AG20443 (cell line): ENCODE measurements at regions not wholly inside any gene's neighbourhood (a gene's known extent, or its start where the extent isn't known, plus 50 kb on each side); places are given as distances from the start of the nearest gene placed in this dataset.
"Not testable (repeated sequence)": the region's sequence is repeated elsewhere in the genome, so short reads cannot be mapped to it uniquely, and the experiment has no call there.

Experiments
- DNase-seq: peaks from one replicate; pipeline ENCODE4 v3.0.0; 2012; ENCODE audit warnings: low spot score, mixed read lengths

- DNase-seq = no peak
These were observed 339.3 kb upstream of the INTU start for GRCh38 chr4:127293496-127293895.

GRCh38 chr4:127304356-127304755, 328.4 kb upstream of the INTU start:
- DNase-seq = peak; percentile 70

DNA sequence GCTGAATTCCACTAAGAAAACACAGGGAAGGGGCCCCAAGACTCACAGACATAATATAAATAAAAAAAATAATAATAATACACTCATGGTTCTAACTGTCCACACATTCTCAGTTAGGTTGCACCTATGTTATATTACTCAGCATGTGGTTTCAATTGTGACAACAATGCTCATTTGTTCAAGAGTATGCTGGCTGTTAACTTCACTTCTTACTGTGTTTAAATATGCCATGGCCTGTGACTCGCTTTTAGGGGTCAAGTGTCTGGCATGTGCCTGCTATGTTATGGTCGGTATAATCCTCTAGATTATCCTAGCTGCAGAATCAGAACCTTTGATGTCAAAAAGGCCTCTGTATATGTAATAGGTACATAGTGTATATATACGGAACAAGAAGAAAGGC, 324.8 kb upstream of the INTU start:
- DNase-seq = no peak

DNA sequence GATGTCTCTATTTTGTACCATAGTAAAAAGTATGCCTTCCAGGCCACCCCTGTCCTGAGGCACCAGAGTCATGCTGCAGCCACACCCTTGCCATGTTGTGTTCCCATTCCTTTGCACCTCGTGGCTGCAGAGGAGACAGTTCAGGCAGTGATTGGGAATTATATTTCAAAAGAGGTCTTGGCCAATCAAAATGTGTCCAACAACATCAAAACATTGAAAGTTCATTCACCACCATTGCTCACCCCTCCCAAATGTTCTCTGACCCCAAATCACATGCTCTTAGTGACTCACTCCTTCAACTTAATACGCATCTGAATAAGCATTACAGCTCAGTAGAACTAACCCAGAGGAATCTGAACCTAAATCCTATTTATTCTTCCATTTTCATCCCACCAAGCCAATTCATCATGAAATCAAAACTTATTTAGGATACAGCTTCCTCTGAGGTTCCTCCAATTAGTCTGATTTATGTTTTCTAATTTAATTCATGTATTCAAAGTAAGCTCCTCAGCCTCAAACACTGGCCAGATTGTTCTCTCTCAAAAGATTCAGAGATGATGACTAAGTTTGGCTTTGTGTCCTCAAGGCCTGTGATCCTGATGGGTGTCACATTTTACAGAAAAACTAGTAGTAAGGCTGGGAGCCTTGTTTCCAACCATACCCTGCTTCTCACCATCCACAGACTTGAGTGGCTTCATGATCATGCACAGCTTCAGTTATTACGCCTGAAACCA, 323.2 kb upstream of the INTU start:
- DNase-seq = peak; percentile 20

- no peak for DNase-seq
These were observed 321.4 kb upstream of the INTU start for GRCh38 chr4:127311371-127311770.

DNA sequence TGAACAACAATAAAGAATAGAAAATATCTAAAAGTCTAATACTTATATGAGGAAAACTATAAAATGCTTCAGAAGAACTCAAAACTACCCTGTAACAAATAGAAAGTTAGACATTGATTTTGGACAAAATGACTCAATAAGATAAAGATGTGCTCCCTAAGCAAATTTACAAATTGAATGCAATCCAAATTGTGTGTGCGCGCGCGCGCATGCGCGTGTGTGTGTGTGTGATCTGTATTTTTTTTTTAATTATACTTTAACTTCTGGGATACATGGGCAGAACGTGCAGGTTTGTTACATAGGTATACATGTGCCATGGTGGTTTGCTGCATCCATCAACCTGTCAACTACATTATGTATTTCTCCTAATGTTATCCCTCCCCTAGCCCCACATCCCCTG, 320.8 kb upstream of the INTU start:
- no peak for DNase-seq

DNA sequence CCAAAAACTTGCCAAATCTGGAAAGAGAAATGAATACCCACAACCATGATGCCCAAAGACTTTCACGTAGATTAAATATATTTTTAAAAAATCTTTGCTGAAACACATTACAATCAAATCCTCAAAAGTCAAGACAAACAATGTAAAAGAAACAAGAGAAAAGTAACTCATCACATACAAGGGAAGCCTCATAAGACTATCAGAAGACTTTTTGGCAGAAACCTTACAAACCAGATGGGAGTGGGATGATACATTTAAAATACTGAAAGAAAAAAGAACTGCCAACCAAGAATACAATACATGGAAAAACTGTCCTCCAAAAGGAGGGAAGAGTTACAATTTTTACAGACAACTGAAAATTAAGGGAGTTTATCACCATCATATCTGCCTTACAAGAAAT, 319.0 kb upstream of the INTU start:
- no peak for DNase-seq

DNA sequence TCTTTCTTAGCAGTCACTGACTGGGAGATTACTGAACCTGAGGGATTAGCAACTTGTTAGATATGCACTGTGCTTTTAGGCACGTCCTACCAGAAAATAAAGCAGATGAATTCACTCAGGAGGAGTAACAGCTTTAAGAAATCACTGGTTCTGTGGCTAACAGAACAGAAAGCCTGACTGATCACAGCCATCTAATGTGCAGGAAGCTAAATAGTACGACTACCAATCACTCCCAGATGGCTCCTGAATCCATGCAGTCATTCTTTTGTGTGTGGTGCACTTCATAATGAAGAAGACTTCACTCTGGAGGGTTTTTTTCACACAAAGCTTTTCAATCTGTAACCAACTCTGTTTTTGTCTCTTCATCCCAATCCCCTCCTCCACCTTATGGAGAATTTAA, 305.3 kb upstream of the INTU start:
- no peak for DNase-seq

GRCh38 chr4:127335073-127335620, 297.6 kb upstream of the INTU start:
- DNase-seq = no peak

DNA sequence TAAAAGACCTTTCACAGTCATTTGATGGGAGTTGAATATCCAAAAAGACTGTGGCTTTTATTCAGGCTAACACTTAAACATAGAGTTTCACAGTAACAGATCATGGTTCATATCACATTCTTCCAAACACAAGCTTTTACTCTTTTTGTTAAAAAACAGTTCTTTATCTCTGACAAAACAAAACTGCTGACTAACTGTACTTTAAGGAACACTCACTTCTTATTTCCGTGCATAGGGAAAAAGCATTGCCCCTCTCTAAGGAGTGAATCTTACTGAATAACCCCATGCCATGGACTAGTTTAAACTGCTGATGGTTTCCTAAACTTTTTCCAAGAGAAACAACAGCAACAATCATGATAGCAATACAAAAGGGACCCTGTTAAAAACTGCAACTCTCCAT, 297.0 kb upstream of the INTU start:
- no peak for DNase-seq

GRCh38 chr4:127343123-127343522, 289.6 kb upstream of the INTU start:
- DNase-seq = not testable (repeated sequence)

GRCh38 chr4:127344071-127344470, 288.7 kb upstream of the INTU start:
- no peak for DNase-seq

DNA sequence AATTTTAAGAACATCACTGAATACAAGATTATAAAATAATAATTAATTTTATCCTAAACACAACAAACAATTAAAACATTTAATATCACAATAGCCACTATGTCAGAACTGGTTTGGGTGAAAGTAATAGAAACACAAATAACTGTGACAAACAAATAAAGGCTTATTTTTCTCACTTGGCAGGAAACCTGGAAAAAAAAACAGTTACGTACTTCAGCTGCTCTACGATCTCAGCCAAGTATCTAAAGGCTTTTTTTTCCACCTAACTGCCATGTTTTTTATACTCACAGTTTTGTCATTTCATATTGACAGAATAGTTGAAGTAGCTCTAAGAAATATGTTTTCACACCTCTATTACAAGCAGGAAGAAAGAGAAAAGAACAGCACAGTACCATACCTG, 284.8 kb upstream of the INTU start:
- no peak for DNase-seq

DNA sequence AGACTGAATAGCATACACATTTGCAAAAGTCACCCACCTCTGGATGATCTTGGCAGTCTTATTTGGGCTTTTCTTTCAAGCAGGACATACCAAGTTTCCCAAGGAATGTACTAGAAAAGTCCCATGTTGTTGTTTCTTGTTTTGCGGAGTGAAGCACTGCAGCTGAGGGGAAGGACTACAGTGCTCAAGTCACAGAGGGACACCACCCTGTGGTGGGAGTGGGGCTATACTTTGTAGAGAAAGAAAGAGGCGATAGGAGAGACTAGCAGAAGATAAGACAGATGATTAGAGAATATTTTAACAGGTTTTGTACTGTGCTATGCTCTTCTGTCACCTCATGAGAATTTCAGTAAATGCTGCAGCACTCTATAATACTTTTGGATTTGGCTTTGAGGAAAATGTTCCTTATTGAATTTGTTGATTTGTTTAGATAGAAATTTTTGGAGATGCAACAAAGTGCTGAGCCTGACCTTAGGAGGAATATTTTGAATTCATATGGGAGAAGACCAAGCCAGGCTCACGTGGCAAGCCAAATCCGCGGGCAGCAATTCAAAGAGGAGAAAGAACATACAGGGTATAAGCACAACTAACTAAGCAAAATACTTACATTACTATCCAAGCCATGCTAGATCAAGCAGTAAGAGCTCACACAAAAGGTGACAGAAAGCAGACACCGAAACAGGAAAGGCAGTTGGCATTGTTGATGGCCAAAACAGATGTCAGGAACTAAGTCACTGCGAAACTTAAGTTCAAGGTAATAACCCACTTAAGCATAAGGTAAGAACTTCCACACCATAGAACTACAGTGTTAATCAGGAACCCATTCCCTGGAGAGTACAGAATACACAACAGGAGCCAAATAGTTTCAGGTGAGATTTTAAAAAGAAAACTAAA, 280.3 kb upstream of the INTU start:
- no peak for DNase-seq

DNA sequence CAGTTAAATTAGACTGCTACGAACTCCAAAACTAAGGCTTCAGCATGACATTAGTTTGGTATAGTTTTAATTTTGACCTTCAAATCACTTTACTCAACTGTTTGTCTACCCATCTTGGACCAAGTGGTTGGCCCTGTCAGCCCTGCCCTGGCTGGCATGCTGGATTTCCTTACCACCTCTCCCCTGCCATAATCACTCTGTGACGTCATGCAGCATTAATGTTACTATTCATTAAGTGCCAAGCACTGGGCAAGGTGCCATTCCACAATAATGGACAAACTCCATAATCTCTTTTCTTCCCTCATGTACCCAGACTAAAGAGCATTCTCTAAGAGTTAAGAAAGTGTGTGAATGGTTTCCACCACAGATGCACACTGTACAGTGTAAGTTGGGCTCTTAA, 277.0 kb upstream of the INTU start:
- DNase-seq = no peak

- no peak for DNase-seq
These were observed 275.0 kb upstream of the INTU start for GRCh38 chr4:127357765-127358164.

DNA sequence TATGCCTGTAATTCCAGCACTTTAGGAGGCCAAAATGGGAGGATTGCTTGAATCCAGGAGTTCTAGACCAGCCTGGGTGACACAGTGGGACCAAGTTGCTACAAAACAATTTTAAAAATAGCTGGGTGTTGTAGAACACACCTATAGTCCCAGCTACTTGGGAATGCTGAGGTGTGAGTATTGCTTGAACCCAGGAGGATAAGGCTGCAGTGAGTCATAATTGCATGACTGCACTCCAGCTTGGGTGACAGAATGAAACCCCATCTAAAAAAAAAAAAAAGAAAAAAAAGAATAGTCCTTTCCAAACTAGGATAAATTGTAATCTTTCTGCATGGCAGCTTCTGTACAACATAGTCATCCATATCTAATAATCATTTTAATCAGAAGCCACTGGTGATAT, 270.1 kb upstream of the INTU start:
- DNase-seq = no peak

DNA sequence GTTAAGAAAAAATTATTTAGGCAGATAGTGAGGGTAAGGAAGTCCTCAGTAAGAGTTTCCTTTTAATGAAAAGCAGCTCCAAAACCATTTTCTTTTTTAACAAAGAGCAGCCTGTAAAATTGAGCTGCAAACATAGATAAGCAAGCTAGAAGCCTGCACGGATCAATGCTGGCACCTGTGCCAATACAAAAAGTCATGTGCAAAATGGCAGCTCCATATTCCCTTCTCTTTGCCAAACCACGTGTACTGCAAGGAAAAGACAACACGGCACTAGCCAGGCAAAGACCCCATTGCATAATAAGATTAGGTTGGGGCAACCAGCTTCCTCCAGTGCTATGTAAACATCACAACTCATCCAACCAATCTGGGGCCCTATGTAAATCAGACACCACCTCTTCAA, 268.4 kb upstream of the INTU start:
- DNase-seq = no peak

- DNase-seq = no peak
These were observed 267.8 kb upstream of the INTU start for GRCh38 chr4:127364911-127365310.

DNA sequence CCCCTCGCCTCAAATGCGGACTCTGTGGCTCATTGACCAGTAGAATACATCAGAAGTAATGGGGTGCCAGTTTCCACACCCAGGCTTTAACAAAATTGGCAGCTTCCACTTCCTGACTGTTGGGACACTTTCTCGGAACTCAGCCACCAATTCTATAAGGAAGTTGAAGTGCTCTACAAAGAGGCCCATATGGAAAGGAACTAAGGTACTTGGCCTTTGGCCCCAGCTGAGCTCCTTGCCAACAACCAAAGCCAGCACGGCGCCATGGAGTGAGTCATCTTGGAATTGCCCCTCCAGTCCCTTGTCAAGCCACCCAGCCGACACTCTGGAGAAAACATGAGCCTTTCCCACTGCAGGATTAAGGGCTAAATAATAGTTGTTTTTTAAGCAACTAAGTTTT, 262.2 kb upstream of the INTU start:
- DNase-seq = no peak

DNA sequence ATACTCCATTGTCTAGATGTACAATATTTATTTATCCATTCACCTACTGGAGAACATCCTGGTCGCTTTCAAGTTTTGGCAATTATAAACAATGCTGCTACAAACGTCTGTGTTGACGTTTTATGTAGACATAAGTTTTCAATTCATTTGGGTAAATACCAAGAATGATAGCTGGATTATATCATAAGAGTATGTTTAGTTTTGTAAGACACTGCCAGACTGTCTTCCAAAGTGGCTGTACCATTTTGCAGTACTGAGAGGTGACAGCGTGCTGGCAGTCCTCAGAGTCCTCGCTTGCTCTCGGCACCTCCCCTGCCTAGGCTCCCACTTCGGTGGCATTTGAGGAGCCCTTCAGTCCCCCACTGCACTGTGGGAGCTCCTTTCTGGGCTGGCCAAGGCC, 253.3 kb upstream of the INTU start:
- no peak for DNase-seq

DNA sequence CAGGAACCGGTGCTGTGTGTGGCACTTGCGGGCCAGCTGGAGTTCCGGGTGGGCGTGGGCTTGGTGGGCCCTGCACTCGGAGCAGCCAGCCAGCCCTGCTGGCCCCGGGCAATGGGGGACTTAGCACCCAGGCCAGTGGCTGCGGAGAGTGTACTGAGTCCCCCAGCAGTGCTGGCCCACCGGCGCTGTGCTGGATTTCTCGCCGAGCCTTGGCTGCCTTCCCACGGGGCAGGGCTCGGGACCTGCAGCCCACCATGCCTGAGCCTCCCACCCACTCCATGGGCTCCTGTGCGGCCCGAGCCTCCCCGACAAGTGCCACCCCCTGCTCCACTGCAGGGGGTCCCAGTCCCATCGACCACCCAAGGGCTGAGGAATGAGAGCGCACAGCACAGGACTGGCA, 252.8 kb upstream of the INTU start:
- not testable (repeated sequence) for DNase-seq

- DNase-seq = no peak
These were observed 249.1 kb upstream of the INTU start for GRCh38 chr4:127383666-127384065.
